ENCODE measurements at regions not wholly inside any gene's neighbourhood (a gene's known extent, or its start where the extent isn't known, plus 50 kb on each side); places are given as distances from the start of the nearest gene placed in this dataset.

DNA sequence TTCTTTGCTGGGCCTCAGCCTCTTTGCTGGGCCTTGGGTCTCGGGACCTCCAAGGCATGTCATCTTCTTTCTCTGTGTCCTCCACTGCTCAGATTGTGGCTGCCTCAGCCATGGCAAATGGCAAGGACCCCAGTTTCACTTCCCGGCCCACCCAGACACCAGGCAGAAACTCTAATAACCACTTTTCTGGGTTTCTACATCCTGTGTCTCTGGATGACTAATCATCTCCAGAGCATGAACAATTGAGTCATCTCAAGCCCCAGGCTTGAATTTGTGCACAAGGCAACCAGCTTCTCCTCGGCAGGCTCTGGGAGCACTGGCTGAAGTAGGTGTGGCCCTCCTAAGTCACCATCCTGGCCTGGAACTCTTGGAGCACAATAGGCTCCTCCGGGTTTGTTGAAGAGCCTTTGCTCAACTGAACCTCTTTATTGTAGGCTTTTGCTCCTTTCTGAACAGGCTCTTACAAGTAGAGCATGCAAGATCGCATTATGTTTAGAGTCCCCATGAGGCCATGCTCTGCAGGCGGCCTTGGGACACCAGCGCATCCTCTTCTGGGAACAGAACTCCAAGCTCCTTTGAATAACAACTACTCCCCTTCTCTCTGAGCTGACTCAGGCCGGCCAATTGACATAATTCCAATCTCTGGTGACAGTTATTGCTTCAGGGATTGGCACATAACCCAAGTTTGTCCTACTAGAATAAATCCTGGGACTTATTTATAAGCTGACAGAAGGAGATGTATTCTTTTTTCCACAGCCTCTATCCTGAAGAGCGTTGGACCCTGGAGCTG lies 218.1 kb downstream of the WDR11 start:
- Histone ChIP-seq H3K27ac (ENCODE audit: low read depth, low read length) (no peak overlapping the region), H3K4me3 (ENCODE audit: low read length) (no peak overlapping the region), H3K27me3 (ENCODE audit: control insufficient read depth, insufficient read depth, low read length, poor library complexity, severe bottlenecking) (no peaks in the 10 kb centered on the region), H3K36me3 (ENCODE audit: control insufficient read depth, insufficient read depth, low read length) (no peaks in the 10 kb centered on the region), H3K4me1 (ENCODE audit: control insufficient read depth, insufficient read depth, low read length) (peaks cover 12% of the 10 kb centered on the region), H3K9me3 (ENCODE audit: control insufficient read depth, low read length) (no peaks in the 10 kb centered on the region), H3K9ac (ENCODE audit: extremely low read depth, low read length, poor library complexity, severe bottlenecking) (no peak overlapping the region)
- 95 to 97% methylated on average over 9 of the region's 9 CpGs for WGBS, 2 experiments (ENCODE audit: insufficient coverage in 1 of 2, insufficient read length in 1 of 2)
- no peak overlapping the region for H3K27ac Mint-ChIP-seq
- no peaks in the 10 kb centered on the region for H3K9me3 Mint-ChIP-seq
- H3K36me3 Mint-ChIP-seq (ENCODE audit: low read depth) = no peaks in the 10 kb centered on the region
- H3K27me3 Mint-ChIP-seq (ENCODE audit: insufficient read depth) = no peaks in the 10 kb centered on the region
- no peak overlapping the region for H3K4me3 Mint-ChIP-seq
- TF ChIP-seq CTCF (conservative IDR thresholded peaks at IDR 0.05) = no peak
- DNase-seq = no peak
- peaks cover 12% of the 10 kb centered on the region for H3K4me1 Mint-ChIP-seq

DNA sequence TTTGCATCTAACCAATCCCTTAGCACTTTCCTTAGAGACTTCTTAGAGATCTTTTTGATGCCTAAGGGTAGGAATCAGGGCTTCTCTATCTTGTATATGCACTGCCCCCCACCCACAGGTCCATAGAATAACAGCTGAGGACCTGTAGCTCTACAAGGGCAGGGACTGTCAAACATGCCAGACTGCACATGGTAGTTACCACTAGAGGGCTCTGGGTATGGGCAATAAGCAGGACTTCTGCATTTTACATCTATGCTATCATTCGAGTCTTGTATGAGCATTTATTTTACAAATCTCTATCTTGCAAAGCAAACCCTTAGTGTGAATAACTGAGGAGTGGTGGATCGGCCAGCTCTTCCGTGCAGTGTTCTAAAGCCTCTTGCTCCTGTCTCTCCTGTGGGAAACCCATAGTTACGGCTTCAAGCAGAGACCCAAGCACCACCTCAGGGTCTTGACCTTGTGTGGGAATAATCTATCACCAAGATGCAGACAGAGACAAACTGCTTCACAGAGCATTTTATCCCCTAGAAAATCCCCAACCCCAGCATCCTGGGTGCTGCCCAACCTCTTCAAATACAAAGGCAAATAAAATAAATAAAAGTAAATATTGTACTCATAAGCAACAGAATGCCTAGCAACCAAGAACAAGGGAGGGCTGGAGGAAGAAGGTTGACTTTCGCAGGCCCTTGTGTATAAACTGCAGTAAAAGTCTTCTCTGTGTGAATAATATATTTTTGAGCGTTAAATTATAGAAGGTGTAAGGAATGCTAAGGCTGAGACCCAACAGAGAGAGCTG lies 219.3 kb downstream of the WDR11 start:
- 85 to 95% methylated on average over 3 to 6 of the region's 6 CpGs for WGBS, 2 experiments (ENCODE audit: insufficient coverage in 1 of 2, insufficient read length in 1 of 2)
- H3K27ac Mint-ChIP-seq = peak overlapping the region; percentile 44
- H3K9me3 Mint-ChIP-seq = no peaks in the 10 kb centered on the region
- H3K9me3 ChIP-seq (ENCODE audit: control insufficient read depth, low read length) = no peaks in the 10 kb centered on the region
- H3K27me3 Mint-ChIP-seq (ENCODE audit: insufficient read depth) = peaks cover under 1% of the 10 kb centered on the region
- peaks cover 12% of the 10 kb centered on the region for H3K4me1 ChIP-seq (ENCODE audit: control insufficient read depth, insufficient read depth, low read length)
- H3K9ac ChIP-seq (ENCODE audit: extremely low read depth, low read length, poor library complexity, severe bottlenecking) = no peak overlapping the region
- TF ChIP-seq CTCF (conservative IDR thresholded peaks at IDR 0.05) = peak; percentile 86
- DNase-seq = peak; percentile 75
- H3K36me3 ChIP-seq (ENCODE audit: control insufficient read depth, insufficient read depth, low read length) = no peaks in the 10 kb centered on the region
- H3K4me3 ChIP-seq (ENCODE audit: low read length) = no peak overlapping the region
- H3K36me3 Mint-ChIP-seq (ENCODE audit: low read depth) = no peaks in the 10 kb centered on the region
- no peak overlapping the region for H3K27ac ChIP-seq (ENCODE audit: low read depth, low read length)
- no peaks in the 10 kb centered on the region for H3K27me3 ChIP-seq (ENCODE audit: control insufficient read depth, insufficient read depth, low read length, poor library complexity, severe bottlenecking)
- no peak overlapping the region for H3K4me3 Mint-ChIP-seq
- peaks cover 12% of the 10 kb centered on the region for H3K4me1 Mint-ChIP-seq

GRCh38 chr10:121071901-121072300 lies 220.7 kb downstream of the WDR11 start:
- H3K9me3 ChIP-seq (ENCODE audit: control insufficient read depth, low read length) = no peaks in the 10 kb centered on the region
- Mint-ChIP-seq H3K9me3 (no peaks in the 10 kb centered on the region), H3K4me1 (peaks cover 12% of the 10 kb centered on the region), H3K36me3 (ENCODE audit: low read depth) (no peaks in the 10 kb centered on the region), H3K27ac (peak overlapping the region; percentile 53), H3K27me3 (ENCODE audit: insufficient read depth) (peaks cover 10% of the 10 kb centered on the region), H3K4me3 (no peak overlapping the region)
- WGBS, 2 experiments (ENCODE audit: insufficient coverage in 1 of 2, insufficient read length in 1 of 2) = 81 to 86% methylated on average over 1 to 2 of the region's 2 CpGs
- no peak for TF ChIP-seq CTCF (conservative IDR thresholded peaks at IDR 0.05)
- H3K27ac ChIP-seq (ENCODE audit: low read depth, low read length) = no peak overlapping the region
- peak overlapping the region; percentile 41 for H3K4me3 ChIP-seq (ENCODE audit: low read length)
- no peak for DNase-seq
- H3K27me3 ChIP-seq (ENCODE audit: control insufficient read depth, insufficient read depth, low read length, poor library complexity, severe bottlenecking) = no peaks in the 10 kb centered on the region
- peaks cover 12% of the 10 kb centered on the region for H3K4me1 ChIP-seq (ENCODE audit: control insufficient read depth, insufficient read depth, low read length)
- H3K36me3 ChIP-seq (ENCODE audit: control insufficient read depth, insufficient read depth, low read length) = no peaks in the 10 kb centered on the region
- H3K9ac ChIP-seq (ENCODE audit: extremely low read depth, low read length, poor library complexity, severe bottlenecking) = peak overlapping the region; percentile 13
